ENCODE measurements at regions not wholly inside any gene's neighbourhood (a gene's known extent, or its start where the extent isn't known, plus 50 kb on each side); places are given as distances from the start of the nearest gene placed in this dataset.
A peak's percentile ranks its signal among the peaks of the same experiment; 100 is the strongest.

- no peak for TF ChIP-seq CTCF (optimal IDR thresholded peaks at IDR 0.05 in 1 of 3, IDR thresholded peaks at IDR 0.05 in 1 of 3, conservative IDR thresholded peaks at IDR 0.05 in 1 of 3; ENCODE audit: extremely low read depth in 1 of 3, insufficient read depth in 2 of 3, low read length in 3 of 3)
- TF ChIP-seq EZH2 (IDR thresholded peaks at IDR 0.05; ENCODE audit: low read length): no peak
- no peaks in the 10 kb centered on the region for H3K36me3 ChIP-seq (ENCODE audit: control insufficient read depth in 2 of 2, extremely low read depth in 1 of 2, insufficient read depth in 2 of 2, low read length in 2 of 2)
- no peaks in the 10 kb centered on the region for H3K9me3 ChIP-seq (ENCODE audit: control insufficient read depth, low read depth, low read length)
- H3K9ac ChIP-seq (ENCODE audit: control insufficient read depth, extremely low read depth, insufficient read depth, low read length): no peak overlapping the region
- H3K27ac ChIP-seq (ENCODE audit: control insufficient read depth, insufficient read depth, low read length): no peak overlapping the region
- H3K79me2 ChIP-seq (ENCODE audit: control insufficient read depth, insufficient read depth, low read length): no peaks in the 10 kb centered on the region
- FAIRE-seq: no peak
- peaks cover 29% of the 10 kb centered on the region for H3K4me1 ChIP-seq (ENCODE audit: control insufficient read depth, extremely low read depth, insufficient read depth, low read length)
- no peaks in the 10 kb centered on the region for H4K20me1 ChIP-seq (ENCODE audit: control insufficient read depth, extremely low read depth, insufficient read depth, low read length)
- no peak overlapping the region for H2AFZ ChIP-seq (ENCODE audit: control insufficient read depth, low read length)
- H3K4me2 ChIP-seq (ENCODE audit: control insufficient read depth, extremely low read depth, insufficient read depth, low read depth, low read length): peak overlapping the region; percentile 17
- no peaks in the 10 kb centered on the region for H3K9me1 ChIP-seq (ENCODE audit: control insufficient read depth, extremely low read depth, insufficient read depth, low read length)
- no peak overlapping the region for H3K4me3 ChIP-seq (ENCODE audit: control insufficient read depth in 2 of 3, extremely low read depth in 1 of 3, insufficient read depth in 2 of 3, low read depth in 1 of 3, low read length in 3 of 3)
- no peak for DNase-seq (ENCODE audit: low read depth, low spot score)
- dilution Hi-C loops (cut with MboI; ENCODE audit: extremely low pct_ligation_motif_present, low sequenced_read_pairs): no loop called here
- no peaks in the 10 kb centered on the region for H3K27me3 ChIP-seq (ENCODE audit: control insufficient read depth, extremely low read depth, insufficient read depth, low read length)
Measured at GRCh38 chr3:150334974-150335373, 73.1 kb upstream of the TSC22D2 start.

- Histone ChIP-seq H3K4me3 (ENCODE audit: control insufficient read depth in 2 of 3, extremely low read depth in 1 of 3, insufficient read depth in 2 of 3, low read depth in 1 of 3, low read length in 3 of 3) (no peak overlapping the region), H3K9ac (ENCODE audit: control insufficient read depth, extremely low read depth, insufficient read depth, low read length) (no peak overlapping the region), H3K36me3 (ENCODE audit: control insufficient read depth in 2 of 2, extremely low read depth in 1 of 2, insufficient read depth in 2 of 2, low read length in 2 of 2) (no peaks in the 10 kb centered on the region), H3K4me1 (ENCODE audit: control insufficient read depth, extremely low read depth, insufficient read depth, low read length) (peaks cover 35% of the 10 kb centered on the region), H3K4me2 (ENCODE audit: control insufficient read depth, extremely low read depth, insufficient read depth, low read depth, low read length) (no peak overlapping the region), H4K20me1 (ENCODE audit: control insufficient read depth, extremely low read depth, insufficient read depth, low read length) (no peaks in the 10 kb centered on the region), H3K9me1 (ENCODE audit: control insufficient read depth, extremely low read depth, insufficient read depth, low read length) (no peaks in the 10 kb centered on the region), H3K27me3 (ENCODE audit: control insufficient read depth, extremely low read depth, insufficient read depth, low read length) (no peaks in the 10 kb centered on the region), H2AFZ (ENCODE audit: control insufficient read depth, low read length) (no peak overlapping the region), H3K27ac (ENCODE audit: control insufficient read depth, insufficient read depth, low read length) (no peak overlapping the region), H3K9me3 (ENCODE audit: control insufficient read depth, low read depth, low read length) (no peaks in the 10 kb centered on the region), H3K79me2 (ENCODE audit: control insufficient read depth, insufficient read depth, low read length) (no peaks in the 10 kb centered on the region)
- DNase-seq (ENCODE audit: low read depth, low spot score): no peak
- FAIRE-seq: no peak
- TF ChIP-seq EZH2 (IDR thresholded peaks at IDR 0.05; ENCODE audit: low read length): no peak
- no peak for TF ChIP-seq CTCF (optimal IDR thresholded peaks at IDR 0.05 in 1 of 3, IDR thresholded peaks at IDR 0.05 in 1 of 3, conservative IDR thresholded peaks at IDR 0.05 in 1 of 3; ENCODE audit: extremely low read depth in 1 of 3, insufficient read depth in 2 of 3, low read length in 3 of 3)
- dilution Hi-C loops (cut with MboI; ENCODE audit: extremely low pct_ligation_motif_present, low sequenced_read_pairs): no loop called here
Measured at GRCh38 chr3:150333477-150333876, 74.6 kb upstream of the TSC22D2 start.
